GM12872 (cell line): ENCODE measurements at regions not wholly inside any gene's neighbourhood (a gene's known extent, or its start where the extent isn't known, plus 50 kb on each side); places are given as distances from the start of the nearest gene placed in this dataset.

Experiments
- TF ChIP-seq, protein P1 (sequence below): IDR thresholded peaks from 3 replicates; pipeline ENCODE4 v1.5.1; 2011; ENCODE audit warnings: low read depth, mild to moderate bottlenecking, low read length, moderate library complexity; ENCODE audit not compliant: insufficient read depth

DNA sequence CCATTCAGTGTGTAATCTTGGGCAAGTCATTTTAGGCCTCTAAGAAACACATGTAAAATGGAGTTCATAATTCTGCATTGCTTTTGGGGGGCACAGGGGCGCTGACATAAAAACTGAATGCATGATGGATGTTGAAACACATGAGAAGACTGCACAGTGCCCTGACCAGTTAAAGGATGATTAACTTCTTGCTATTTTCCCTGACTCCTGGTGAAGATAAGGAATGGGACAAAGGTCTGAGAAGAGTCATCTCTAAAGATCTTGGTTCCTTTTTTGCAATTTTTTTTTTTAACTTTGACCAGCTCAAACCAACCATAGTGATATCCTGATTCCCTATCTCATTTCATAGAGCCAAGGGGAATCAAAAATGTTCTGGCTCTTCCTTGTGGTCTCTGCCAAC, 134.9 kb upstream of the TENM4 start:
- TF ChIP-seq, protein P1, sequence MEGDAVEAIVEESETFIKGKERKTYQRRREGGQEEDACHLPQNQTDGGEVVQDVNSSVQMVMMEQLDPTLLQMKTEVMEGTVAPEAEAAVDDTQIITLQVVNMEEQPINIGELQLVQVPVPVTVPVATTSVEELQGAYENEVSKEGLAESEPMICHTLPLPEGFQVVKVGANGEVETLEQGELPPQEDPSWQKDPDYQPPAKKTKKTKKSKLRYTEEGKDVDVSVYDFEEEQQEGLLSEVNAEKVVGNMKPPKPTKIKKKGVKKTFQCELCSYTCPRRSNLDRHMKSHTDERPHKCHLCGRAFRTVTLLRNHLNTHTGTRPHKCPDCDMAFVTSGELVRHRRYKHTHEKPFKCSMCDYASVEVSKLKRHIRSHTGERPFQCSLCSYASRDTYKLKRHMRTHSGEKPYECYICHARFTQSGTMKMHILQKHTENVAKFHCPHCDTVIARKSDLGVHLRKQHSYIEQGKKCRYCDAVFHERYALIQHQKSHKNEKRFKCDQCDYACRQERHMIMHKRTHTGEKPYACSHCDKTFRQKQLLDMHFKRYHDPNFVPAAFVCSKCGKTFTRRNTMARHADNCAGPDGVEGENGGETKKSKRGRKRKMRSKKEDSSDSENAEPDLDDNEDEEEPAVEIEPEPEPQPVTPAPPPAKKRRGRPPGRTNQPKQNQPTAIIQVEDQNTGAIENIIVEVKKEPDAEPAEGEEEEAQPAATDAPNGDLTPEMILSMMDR, result no peak

DNA sequence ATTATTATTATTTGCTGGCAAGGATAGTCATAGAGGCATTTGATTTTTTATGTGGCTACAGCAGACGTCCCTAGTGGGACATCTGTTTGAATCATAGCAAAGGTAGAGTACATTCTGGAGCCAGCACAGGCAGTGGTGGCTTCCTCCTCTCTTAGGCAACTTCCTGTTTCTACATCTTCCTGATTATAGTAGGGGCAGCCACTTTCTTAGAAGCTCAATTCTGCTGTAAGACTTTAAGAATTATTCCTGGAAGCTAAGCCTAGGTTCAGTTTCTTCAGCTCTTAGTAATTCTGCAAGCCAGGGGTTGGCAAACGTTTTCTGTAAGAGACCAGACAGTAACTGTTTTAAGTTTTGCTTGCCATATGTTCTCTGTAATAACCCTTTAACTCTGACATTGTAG, 129.3 kb upstream of the TENM4 start:
- TF ChIP-seq, protein P1, result no peak

DNA sequence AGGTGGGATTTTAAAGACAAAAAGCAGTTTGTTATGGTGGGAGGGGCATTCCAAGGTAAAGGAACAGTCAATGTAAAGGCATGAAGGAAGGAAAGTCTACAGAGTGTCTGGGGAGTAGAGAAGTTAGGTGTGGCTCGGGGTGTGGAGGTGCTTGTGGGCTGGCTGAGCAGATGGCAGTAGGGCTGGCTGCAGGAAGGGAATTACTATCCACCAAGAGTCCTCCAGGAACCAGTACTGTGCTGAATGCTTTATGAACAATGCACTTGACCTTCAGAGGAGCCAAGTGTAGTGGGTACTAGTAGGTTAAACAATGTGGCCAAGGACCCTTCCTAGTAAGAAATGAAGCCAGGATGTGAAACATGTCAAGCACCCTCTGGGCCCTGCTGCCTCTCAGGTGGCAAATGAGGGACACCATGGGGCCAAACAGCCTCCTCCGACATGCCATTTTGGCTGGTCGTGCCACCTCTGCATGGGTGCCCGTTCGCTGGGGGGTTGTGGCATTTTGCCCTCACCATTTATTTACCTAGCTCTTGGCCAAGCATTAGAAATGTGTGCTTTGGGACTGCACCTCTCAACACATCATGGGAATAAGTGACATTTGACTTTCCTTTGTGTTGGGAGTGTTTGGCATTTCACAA, 123.6 kb upstream of the TENM4 start:
- TF ChIP-seq, protein P1, result no peak

DNA sequence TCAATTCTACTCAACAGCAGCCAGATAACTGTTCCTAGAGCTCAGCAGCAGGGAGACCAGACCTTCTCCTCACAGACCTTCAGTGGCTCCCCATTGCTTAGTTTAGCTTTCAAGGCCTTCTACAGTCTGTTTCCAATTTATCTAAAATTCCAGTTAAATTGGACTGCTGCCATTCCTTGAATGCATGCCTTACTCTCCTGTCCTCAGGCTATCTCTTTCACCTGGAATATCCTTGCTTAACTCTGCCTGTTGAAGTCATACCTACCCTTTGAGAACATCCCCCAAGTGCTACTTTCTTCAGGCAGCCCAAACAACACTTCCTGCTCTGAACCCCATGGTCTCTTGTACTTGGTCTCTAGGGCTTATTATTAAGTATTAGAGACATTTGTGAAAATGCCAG, 120.7 kb upstream of the TENM4 start:
- TF ChIP-seq, protein P1, result no peak

DNA sequence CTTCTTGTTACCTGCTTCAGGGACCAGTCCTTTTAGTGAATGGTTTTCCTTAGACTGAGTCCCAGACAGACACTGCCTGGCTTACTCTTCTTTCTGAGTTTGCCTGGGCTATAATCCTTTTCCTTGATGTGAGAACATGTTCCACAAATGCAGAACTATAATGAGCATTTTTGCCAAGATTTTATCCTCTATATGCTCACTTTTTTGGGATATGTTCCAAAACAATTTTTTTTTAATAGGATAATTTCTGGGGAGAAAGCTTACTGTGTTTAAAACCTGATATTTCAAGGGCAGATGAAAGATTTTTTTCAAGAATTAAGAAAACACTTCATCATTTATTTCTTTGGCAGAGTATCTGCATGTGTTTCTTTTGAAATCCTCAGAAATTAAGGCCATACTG, 110.0 kb upstream of the TENM4 start:
- TF ChIP-seq, protein P1, result no peak

DNA sequence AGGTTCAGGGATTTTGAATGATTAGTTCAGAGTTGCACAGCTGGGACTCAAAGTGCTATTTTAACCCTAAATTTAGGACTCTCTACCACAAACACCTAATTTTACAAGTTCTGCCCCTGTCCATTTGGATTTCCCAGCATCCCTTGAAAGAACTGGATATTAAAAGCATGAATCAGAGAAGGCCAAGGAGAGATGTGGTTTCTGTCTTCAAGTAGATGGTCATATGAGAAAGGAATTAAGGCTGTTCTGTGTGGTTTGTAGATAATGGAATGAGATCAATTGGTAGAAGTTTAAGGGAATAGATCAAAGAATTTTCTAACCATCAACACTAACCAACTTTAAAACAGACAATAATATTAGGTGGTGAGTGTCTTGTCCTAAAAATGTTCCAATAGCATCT, 106.4 kb upstream of the TENM4 start:
- TF ChIP-seq, protein P1, result no peak

DNA sequence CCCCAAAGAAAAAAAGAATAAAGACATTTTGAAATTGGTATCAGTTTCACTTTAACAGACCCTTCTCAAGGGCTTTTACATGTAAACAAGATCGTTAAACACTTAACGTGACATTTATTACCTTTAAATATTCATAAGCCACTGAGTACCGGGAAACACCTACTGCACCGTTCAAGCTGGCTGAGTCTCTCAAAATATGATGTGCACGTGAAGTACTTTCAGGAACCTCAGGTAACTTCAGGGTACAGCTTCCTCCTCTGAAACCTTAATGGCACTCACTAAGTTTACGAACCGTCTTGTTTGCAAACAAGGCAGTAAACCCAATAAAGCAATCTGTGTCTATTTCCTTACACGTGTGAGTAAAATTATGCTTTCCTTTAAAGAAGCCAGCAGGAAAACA, 105.5 kb upstream of the TENM4 start:
- TF ChIP-seq, protein P1, result no peak

DNA sequence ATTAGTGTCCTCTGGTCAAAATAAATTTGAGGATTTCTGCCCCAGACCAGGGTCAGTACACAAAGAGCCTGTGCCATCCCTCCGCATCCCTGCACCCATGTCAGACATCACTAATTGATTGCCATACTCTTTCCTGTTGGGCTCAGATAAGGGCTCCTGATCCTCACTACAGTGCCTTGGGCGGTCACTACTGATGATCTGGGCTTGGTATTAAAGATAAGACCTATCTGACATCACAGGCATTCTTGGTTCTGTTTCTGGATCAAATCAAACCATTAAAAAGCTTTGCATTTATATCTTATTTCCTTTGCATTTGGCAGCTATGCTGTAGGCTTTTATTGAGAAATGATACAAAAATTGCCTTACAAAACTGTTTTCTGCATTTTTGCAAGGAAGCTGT, 103.5 kb upstream of the TENM4 start:
- TF ChIP-seq, protein P1, result no peak
